Activated naive CD8-positive, alpha-beta T cell (primary cell): ENCODE measurements at regions not wholly inside any gene's neighbourhood (a gene's known extent, or its start where the extent isn't known, plus 50 kb on each side); places are given as distances from the start of the nearest gene placed in this dataset.
"Not testable (repeated sequence)": the region's sequence is repeated elsewhere in the genome, so short reads cannot be mapped to it uniquely, and the experiment has no call there.

Source experiments
- H3K27ac Mint-ChIP-seq: one replicate; pipeline ENCODE4 v1.8.0; 2021; ENCODE audit warnings: mixed read lengths
- H3K27me3 Mint-ChIP-seq: one replicate; pipeline ENCODE4 v1.8.0; 2021; ENCODE audit warnings: mixed read lengths
- H3K36me3 Mint-ChIP-seq: one replicate; pipeline ENCODE4 v1.8.0; 2021; ENCODE audit warnings: mixed read lengths
- H3K4me1 Mint-ChIP-seq: one replicate; pipeline ENCODE4 v1.8.0; 2021; ENCODE audit warnings: low read depth, mixed read lengths
- H3K4me3 Mint-ChIP-seq: one replicate; pipeline ENCODE4 v1.8.0; 2021; ENCODE audit warnings: mild to moderate bottlenecking, mixed read lengths
- H3K9me3 Mint-ChIP-seq: one replicate; pipeline ENCODE4 v1.8.0; 2021; ENCODE audit warnings: low read depth, mixed read lengths

GRCh38 chr15:39406485-39406884, 174.4 kb upstream of the THBS1 start:
- Mint-ChIP-seq H3K9me3 (no peaks in the 10 kb centered on the region), H3K27me3 (peaks cover 2% of the 10 kb centered on the region), H3K27ac (no peak overlapping the region), H3K36me3 (no peaks in the 10 kb centered on the region), H3K4me3 (no peak overlapping the region), H3K4me1 (peaks cover 2% of the 10 kb centered on the region)

GRCh38 chr15:39407116-39407515, 173.8 kb upstream of the THBS1 start:
- no peaks in the 10 kb centered on the region for H3K36me3 Mint-ChIP-seq
- no peak overlapping the region for H3K27ac Mint-ChIP-seq
- no peak overlapping the region for H3K4me3 Mint-ChIP-seq
- peaks cover 8% of the 10 kb centered on the region for H3K4me1 Mint-ChIP-seq
- no peaks in the 10 kb centered on the region for H3K9me3 Mint-ChIP-seq
- peaks cover 2% of the 10 kb centered on the region for H3K27me3 Mint-ChIP-seq

DNA sequence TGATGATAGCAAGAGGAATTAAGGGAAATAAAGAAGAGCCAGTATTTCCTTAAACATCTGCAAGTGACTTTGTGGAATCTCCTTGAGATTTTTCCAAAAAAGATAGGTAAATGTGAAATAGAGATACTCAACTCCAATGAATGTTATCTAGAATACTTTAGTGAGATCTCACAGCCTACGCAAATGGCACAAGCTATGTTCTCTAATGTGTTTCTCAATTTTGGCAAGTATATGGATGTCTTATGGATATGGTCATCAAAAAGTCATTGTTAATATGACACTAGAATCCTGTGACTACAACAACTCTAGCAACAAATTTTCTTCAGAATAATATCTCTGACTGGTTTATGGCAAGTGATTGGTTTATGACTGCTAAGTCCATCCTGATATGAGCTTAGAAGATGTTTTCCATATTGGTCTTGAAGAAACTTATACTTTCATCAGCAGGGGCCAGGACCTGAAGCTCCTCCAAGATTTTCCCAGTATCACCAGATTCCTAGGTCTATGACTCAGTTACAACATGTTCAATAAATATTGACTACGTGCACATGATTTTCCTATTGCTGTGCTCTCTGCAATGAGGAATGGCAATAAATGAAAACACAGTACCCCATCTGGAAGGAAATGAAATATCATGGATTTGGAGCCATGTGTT, 170.9 kb upstream of the THBS1 start:
- H3K4me1 Mint-ChIP-seq, result peaks cover 8% of the 10 kb centered on the region
- no peaks in the 10 kb centered on the region for H3K9me3 Mint-ChIP-seq
- H3K4me3 Mint-ChIP-seq, result no peak overlapping the region
- no peaks in the 10 kb centered on the region for H3K36me3 Mint-ChIP-seq
- peaks cover 2% of the 10 kb centered on the region for H3K27me3 Mint-ChIP-seq
- no peak overlapping the region for H3K27ac Mint-ChIP-seq

GRCh38 chr15:39411102-39411989, 169.5 kb upstream of the THBS1 start:
- no peaks in the 10 kb centered on the region for H3K36me3 Mint-ChIP-seq
- H3K9me3 Mint-ChIP-seq, result no peaks in the 10 kb centered on the region
- peaks cover 8% of the 10 kb centered on the region for H3K4me1 Mint-ChIP-seq
- no peak overlapping the region for H3K27ac Mint-ChIP-seq
- no peak overlapping the region for H3K4me3 Mint-ChIP-seq
- peaks cover 2% of the 10 kb centered on the region for H3K27me3 Mint-ChIP-seq

- peaks cover 2% of the 10 kb centered on the region for H3K27me3 Mint-ChIP-seq
- no peaks in the 10 kb centered on the region for H3K9me3 Mint-ChIP-seq
- no peaks in the 10 kb centered on the region for H3K36me3 Mint-ChIP-seq
- H3K27ac Mint-ChIP-seq, result no peak overlapping the region
- no peak overlapping the region for H3K4me3 Mint-ChIP-seq
- H3K4me1 Mint-ChIP-seq, result peaks cover 8% of the 10 kb centered on the region
Observed at GRCh38 chr15:39413558-39413957, 167.3 kb upstream of the THBS1 start.

DNA sequence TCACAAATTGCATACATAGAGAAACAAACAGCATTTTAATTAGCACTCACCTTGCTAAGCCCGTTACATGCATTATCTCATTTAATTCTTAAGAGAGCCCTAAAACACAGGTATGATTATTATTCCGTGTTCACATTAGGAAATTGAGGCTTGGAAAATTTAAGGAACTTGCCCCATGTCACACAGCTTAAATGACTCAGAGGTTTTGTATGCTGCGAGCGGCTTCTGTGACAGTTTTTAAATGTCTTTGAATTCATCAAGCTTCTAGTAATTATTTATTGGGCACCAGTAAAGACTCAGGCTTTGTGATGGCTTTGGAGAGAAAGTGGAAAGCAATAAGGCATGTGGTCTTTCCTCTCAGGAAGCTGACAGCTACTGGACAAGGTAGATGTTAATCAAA, 166.7 kb upstream of the THBS1 start:
- peaks cover 8% of the 10 kb centered on the region for H3K4me1 Mint-ChIP-seq
- peaks cover 2% of the 10 kb centered on the region for H3K27me3 Mint-ChIP-seq
- H3K27ac Mint-ChIP-seq, result no peak overlapping the region
- H3K4me3 Mint-ChIP-seq, result no peak overlapping the region
- H3K9me3 Mint-ChIP-seq, result no peaks in the 10 kb centered on the region
- no peaks in the 10 kb centered on the region for H3K36me3 Mint-ChIP-seq

GRCh38 chr15:39415634-39416033, 165.2 kb upstream of the THBS1 start:
- Mint-ChIP-seq H3K27me3 (peaks cover 6% of the 10 kb centered on the region), H3K27ac (no peak overlapping the region), H3K4me3 (no peak overlapping the region), H3K4me1 (peaks cover 13% of the 10 kb centered on the region), H3K36me3 (no peaks in the 10 kb centered on the region), H3K9me3 (no peaks in the 10 kb centered on the region)

DNA sequence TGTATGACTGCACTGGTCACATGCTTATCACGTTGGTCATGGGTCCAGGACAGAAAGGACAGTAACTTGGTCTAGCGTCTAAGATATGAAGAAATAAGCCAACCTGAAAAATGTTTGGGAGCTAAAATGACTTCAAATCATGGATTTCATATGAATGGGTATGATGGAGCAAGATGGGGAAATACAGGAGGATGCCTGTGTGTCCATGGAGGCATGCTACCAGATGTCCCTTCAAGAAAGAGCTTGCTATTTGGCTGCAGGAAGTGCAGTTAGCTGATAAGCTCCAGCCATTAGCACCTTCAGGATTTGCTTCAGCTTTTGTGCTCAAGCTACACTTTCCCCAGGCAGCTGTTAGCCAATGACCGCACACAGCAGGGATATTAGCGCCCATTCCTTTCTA, 164.6 kb upstream of the THBS1 start:
- H3K36me3 Mint-ChIP-seq, result no peaks in the 10 kb centered on the region

GRCh38 chr15:39417366-39418134, 163.3 kb upstream of the THBS1 start:
- peaks cover 6% of the 10 kb centered on the region for H3K27me3 Mint-ChIP-seq
- no peak overlapping the region for H3K27ac Mint-ChIP-seq
- peaks cover 4% of the 10 kb centered on the region for H3K4me1 Mint-ChIP-seq
- H3K4me3 Mint-ChIP-seq, result no peak overlapping the region
- H3K36me3 Mint-ChIP-seq, result no peaks in the 10 kb centered on the region
- no peaks in the 10 kb centered on the region for H3K9me3 Mint-ChIP-seq

More for the DNA sequence above, 164.6 kb upstream of the THBS1 start:
- Mint-ChIP-seq H3K27me3 (peaks cover 6% of the 10 kb centered on the region), H3K4me1 (peaks cover 13% of the 10 kb centered on the region), H3K4me3 (no peak overlapping the region), H3K9me3 (no peaks in the 10 kb centered on the region), H3K27ac (no peak overlapping the region)

- peaks cover 4% of the 10 kb centered on the region for H3K4me1 Mint-ChIP-seq
- H3K27ac Mint-ChIP-seq, result no peak overlapping the region
- no peak overlapping the region for H3K4me3 Mint-ChIP-seq
- no peaks in the 10 kb centered on the region for H3K9me3 Mint-ChIP-seq
- H3K27me3 Mint-ChIP-seq, result peaks cover 6% of the 10 kb centered on the region
- no peaks in the 10 kb centered on the region for H3K36me3 Mint-ChIP-seq
Observed at GRCh38 chr15:39419651-39420050, 161.2 kb upstream of the THBS1 start.

- not testable (repeated sequence) for H3K27me3 Mint-ChIP-seq, H3K9me3 Mint-ChIP-seq, H3K27ac Mint-ChIP-seq, H3K4me3 Mint-ChIP-seq, H3K4me1 Mint-ChIP-seq, H3K36me3 Mint-ChIP-seq
Observed at GRCh38 chr15:39420123-39420852, 160.6 kb upstream of the THBS1 start.

DNA sequence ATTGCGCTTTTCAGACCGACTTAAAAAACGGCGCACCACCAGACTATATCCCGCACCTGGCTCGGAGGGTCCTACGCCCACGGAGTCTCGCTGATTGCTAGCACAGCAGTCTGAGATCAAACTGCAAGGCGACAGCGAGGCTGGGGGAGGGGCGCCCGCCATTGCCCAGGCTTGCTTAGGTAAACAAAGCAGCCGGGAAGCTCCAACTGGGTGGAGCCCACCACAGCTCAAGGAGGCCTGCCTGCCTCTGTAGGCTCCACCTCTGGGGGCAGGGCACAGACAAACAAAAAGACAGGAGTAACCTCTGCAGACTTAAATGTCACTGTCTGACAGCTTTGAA, 160.1 kb upstream of the THBS1 start:
- H3K27me3 Mint-ChIP-seq, H3K27ac Mint-ChIP-seq, H3K4me1 Mint-ChIP-seq, H3K9me3 Mint-ChIP-seq, H3K4me3 Mint-ChIP-seq, H3K36me3 Mint-ChIP-seq: not testable (repeated sequence)

DNA sequence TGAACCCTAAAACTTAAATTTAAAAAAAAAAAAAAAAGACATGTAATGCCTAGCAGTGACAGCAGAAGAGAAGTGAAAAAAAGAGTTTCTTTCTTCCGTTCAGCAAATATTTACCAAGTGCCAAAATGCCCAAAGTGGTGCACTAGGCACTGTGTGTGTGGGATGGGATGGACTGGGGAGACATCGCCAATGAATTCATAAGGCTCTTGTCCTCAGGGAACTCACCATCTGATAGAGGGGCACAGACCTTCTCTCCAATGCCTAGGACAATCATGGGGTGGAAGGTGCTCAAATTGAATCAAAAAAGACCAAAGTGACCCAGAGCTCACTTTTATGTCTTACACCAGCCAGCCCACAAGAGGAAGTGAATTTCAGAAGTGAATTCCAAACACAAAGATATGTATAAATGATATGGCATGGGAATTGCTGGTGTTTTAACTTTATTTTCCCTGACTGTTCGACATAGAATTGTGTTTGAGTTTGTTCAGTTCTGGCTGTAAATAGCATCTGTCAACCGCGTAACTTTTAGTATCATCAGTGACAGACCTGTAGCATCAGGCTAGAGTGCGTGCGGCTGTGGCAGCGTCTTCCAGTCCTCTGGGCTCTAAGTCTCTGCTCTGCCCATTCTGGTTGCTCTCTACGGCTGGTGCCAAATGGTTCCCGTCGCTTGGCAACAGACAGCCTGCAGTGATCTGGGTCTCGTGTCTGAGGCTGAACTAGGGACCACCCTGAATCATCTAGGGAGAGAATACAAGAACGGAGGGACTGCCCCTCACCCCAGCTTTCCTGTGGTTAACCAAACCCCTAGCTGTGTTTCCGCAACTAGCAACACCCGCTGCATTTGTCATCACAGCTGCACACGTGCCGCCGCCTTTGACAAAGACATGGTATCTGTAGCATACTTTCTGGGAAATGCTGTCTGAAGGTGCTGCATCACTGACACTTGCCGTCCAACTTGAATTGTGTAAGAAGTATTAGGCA, 154.0 kb upstream of the THBS1 start:
- peak overlapping the region; percentile 76 for H3K4me3 Mint-ChIP-seq
- peaks cover 2% of the 10 kb centered on the region for H3K27me3 Mint-ChIP-seq
- H3K27ac Mint-ChIP-seq, result peak overlapping the region; percentile 56
- H3K4me1 Mint-ChIP-seq, result peaks cover 40% of the 10 kb centered on the region
- H3K9me3 Mint-ChIP-seq, result no peaks in the 10 kb centered on the region
- no peaks in the 10 kb centered on the region for H3K36me3 Mint-ChIP-seq

GRCh38 chr15:39427705-39428104, 153.2 kb upstream of the THBS1 start:
- H3K9me3 Mint-ChIP-seq, result no peaks in the 10 kb centered on the region
- H3K27ac Mint-ChIP-seq, result peak overlapping the region; percentile 56
- H3K27me3 Mint-ChIP-seq, result peaks cover 4% of the 10 kb centered on the region
- H3K36me3 Mint-ChIP-seq, result peaks cover 1% of the 10 kb centered on the region
- H3K4me3 Mint-ChIP-seq, result peak overlapping the region; percentile 0
- peaks cover 40% of the 10 kb centered on the region for H3K4me1 Mint-ChIP-seq
